Fibroblast of mammary gland (primary cell): ENCODE measurements at regions not wholly inside any gene's neighbourhood (a gene's known extent, or its start where the extent isn't known, plus 50 kb on each side); places are given as distances from the start of the nearest gene placed in this dataset.
"Not testable (repeated sequence)": the region's sequence is repeated elsewhere in the genome, so short reads cannot be mapped to it uniquely, and the experiment has no call there.

Experiments used
- DNase-seq: peaks from one replicate; pipeline ENCODE4 v3.0.0-alpha.2; 2010; ENCODE audit warnings: low read depth
- H3K4me3 ChIP-seq: 2 replicates; pipeline ENCODE4 v1.5.1; 2011; ENCODE audit warnings: low read depth, mild to moderate bottlenecking, low read length, moderate library complexity; ENCODE audit not compliant: control insufficient read depth
- CTCF ChIP-seq: conservative IDR thresholded peaks from 2 replicates; pipeline ENCODE4 v1.5.1; 2011; ENCODE audit warnings: low read depth, low read length, inconsistent platforms; ENCODE audit not compliant: control insufficient read depth, insufficient read depth

GRCh38 chr13:90846936-90847335 is 500.6 kb upstream of the MIR17HG start:
- TF ChIP-seq CTCF, result no peak
- no peak for DNase-seq
- no peak overlapping the region for H3K4me3 ChIP-seq

DNA sequence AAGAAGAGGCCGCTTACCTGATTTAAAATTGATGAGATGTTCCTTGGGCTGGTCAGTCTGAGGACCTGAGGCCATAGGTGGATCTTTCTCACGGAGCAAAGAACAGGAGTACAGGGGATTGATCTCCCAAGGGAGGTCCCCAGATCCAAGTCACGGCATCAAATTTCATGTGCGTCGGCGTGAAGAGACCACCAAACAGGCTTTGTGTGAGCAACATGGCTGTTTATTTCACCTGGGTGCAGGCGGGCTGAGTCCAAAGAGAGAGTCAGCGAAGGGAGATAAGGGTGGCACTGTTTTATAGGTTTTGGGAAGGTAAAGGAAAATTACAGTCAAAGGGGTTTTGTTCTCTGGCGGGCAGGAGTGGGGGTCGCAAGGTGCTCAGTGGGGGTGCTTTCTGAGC is 493.8 kb upstream of the MIR17HG start:
- DNase-seq, H3K4me3 ChIP-seq: not testable (repeated sequence)

DNA sequence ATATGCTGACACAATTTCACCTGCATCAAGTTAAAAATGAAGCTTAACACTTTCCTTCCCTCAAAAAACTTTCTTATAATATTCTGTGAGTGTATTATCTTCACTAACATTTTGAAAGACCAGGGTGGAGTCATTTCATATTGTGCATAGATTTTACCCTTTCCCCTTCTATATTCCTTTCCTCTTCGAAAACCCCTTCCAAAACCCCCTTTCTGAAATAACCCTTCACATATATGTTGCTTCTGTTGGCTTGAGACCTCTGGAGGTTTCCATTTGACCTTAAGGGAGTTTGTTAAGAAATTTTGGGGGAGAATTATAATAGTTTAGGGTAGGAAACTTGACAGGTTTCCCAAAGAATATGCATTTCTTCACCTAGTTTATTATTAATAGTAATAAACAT is 489.6 kb upstream of the MIR17HG start:
- DNase-seq, result no peak
- no peak overlapping the region for H3K4me3 ChIP-seq
- TF ChIP-seq CTCF, result no peak

GRCh38 chr13:90866006-90866405 is 481.5 kb upstream of the MIR17HG start:
- no peak overlapping the region for H3K4me3 ChIP-seq

GRCh38 chr13:90867336-90867683 is 480.2 kb upstream of the MIR17HG start:
- peak; percentile 70 for DNase-seq
- TF ChIP-seq CTCF, result peak; percentile 84
- no peak overlapping the region for H3K4me3 ChIP-seq

More at GRCh38 chr13:90866006-90866405, 481.5 kb upstream of the MIR17HG start:
- DNase-seq, result no peak
- no peak for TF ChIP-seq CTCF

DNA sequence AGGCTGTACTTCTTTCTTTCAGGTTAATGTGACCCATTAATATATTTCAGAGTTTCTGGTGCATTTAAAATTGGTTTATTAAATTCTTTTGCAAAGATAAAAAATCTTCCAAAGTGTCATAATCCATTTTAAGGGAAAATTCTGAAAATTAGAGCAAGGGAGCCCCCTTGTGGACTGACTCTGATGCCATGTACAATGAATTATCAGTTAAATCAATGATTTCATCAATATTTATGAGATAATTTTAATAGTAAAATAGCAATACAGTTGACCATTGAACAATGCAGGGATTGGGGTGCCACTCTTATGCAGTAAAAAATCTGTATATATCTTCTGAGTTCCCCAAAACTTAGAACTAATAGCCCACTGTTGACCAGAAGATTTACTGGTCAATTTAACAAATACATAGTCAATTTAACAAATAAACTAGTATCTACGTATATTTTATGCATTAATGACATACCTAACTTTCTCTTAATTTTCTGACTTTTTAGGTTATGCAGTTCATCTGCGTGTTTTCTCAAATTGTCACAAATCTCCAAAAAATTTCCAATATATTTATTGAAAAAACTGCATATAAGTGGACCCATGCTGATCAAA is 479.1 kb upstream of the MIR17HG start:
- DNase-seq, result peak; percentile 39
- no peak overlapping the region for H3K4me3 ChIP-seq
- TF ChIP-seq CTCF, result peak; percentile 62

DNA sequence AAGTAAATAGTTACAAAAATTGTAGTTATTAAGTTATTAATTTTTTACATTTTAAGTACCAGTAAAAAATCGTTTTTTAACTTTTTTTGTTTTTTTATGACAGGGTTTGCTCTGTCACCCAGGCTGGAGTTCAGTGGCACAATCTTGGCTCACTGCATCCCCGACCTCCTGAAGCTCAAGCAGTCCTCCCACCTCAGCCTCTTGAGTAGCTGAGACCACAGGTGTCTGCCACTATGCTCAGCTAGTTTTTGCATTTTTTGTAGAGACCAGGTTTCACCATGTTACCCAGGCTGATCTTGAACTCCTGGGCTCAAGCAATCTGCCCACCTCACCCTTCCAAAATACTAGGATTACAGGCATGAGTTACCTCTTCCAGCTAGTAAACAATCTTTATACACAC is 477.9 kb upstream of the MIR17HG start:
- no peak overlapping the region for H3K4me3 ChIP-seq
- DNase-seq, result no peak
- no peak for TF ChIP-seq CTCF
